Activated CD8-positive, alpha-beta memory T cell treated with anti-CD3 and anti-CD28 coated beads for 1 hour (primary cell): ENCODE measurements at regions not wholly inside any gene's neighbourhood (a gene's known extent, or its start where the extent isn't known, plus 50 kb on each side); places are given as distances from the start of the nearest gene placed in this dataset.
"Not testable (repeated sequence)": the region's sequence is repeated elsewhere in the genome, so short reads cannot be mapped to it uniquely, and the experiment has no call there.

ENCODE experiments used
- DNase-seq, 2 donors: peaks; one replicate each; pipeline ENCODE4 v3.0.0-alpha.2; 2020; ENCODE audit warnings: low read depth in 1 of 2; ENCODE audit errors: extremely low read depth in 1 of 2

DNA sequence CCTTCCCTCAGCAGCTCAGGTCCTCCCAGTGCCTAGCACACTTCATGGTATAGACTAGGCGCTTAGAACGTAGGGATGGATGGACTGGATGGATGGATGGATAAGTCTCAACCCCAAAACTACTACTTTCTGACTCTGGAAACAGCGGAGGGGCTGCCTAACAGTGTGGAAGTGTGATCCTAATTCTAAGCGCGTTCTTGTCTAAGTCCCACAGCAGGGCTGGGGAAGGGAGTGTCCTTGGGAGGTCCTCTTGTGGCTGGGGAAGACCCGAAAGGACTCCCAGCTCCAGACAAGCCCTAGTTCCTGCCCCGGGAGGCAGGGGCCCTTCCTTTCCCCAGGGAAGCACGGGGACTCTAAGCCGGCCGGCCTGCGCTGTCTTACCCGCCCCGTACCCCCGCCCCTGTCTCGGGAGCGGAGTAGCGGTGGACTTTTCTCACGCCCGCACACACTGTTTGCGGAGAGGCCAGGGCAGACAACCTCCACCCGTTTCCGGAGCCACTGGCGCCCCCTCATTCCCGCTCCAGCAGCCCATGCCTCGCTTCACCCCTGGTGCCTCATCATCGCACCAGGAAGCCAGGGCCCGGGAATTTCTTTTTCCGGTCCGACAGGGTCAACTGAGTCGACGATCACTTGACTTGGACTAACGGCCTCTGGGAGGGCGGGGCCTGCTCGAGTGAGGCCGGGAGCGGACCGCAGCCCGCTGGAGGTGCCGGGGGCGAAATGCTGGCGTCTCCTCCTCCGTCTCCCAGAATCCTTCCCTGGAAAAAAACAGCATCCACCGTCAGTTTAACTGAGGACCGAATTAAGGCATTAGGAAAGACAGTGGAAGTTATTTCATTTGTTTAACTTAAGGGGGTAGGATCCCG lies 133.3 kb downstream of the TBC1D2B start:
- no peak for DNase-seq

- DNase-seq, result no peak
Measured at GRCh38 chr15:77942611-77943211, 134.8 kb downstream of the TBC1D2B start.

DNA sequence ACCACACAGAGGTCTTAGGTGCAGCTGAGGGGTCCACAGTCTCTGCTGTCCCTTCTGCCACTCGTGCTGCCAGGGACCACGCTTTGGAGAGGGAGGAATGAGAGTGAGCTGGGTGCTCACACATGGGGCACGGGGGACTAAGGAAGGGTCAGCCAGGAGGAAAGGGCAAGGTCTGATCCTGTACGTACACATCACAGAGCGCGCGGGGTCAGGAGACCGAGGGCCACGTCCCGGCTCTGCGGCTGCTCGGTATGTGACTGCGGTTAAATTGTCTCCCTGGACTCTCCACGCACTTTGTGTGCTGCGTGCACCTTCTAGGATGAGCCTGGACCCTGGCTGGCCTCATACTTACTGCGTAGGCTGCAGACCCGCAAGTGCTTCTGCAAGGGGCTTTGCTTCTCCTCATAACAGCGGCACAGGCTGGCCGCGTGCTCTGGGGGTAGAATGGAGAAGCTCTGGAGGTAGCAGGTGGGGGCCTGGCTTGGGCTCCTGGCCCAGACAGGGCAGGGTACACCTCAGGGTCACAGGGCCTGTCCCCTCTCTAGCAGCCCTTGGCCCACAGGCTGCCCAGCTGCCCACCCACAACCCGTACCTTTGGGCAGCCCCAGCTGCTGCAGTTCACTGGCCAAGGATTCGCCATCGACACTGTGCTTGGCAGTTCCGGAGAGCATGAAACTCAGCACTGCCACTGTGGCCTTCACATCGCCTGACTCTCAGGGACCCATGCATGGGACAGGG lies 136.3 kb downstream of the TBC1D2B start:
- not testable (repeated sequence) for DNase-seq

DNA sequence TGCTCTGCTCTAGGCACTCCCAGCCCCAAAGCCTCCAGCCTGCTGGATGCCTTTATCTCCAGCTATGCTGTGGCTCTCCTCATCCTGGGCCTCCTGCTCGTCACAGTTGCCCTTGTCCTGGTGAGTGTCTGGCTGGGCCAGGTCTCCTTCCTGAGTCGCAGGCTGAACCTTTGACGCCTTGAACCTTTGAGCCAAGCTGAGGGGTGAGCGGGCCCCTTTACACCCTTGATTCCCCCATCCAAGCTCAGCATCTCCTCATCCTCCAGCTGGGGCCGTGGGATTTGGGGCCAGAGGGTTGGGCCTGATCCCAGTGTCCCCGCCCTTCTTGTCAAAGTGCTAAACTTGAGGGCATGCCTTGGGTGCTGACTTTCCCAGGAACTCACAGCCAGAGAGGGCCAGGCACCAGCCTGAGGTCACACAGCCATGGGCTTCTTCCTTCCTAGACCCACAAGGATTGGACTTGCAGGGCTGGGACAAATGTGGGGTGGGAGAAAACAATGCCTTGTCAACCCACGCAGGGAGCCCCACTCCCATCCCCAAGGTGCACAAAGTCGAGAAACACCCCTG lies 137.0 kb downstream of the TBC1D2B start:
- no peak for DNase-seq

DNA sequence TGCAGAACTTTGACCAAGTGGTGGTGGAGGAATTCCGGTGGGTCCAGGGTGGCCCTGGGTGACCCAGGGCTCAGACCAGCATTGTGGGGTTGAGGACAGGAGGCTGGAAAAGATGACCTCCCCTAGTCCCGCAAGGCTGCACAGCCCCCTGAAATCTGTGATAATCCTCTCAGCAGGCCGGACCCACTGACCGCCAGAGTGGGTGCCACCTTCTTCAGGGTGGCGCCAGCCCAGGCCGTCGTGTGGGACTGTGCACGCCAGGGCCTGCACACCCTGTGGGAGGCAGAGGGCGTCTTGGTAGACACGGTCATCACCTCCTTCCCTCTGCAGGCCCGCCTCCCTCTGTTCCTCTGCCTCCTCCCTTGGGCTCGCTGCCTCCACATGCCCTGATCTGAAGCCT lies 137.7 kb downstream of the TBC1D2B start:
- DNase-seq, result no peak

DNA sequence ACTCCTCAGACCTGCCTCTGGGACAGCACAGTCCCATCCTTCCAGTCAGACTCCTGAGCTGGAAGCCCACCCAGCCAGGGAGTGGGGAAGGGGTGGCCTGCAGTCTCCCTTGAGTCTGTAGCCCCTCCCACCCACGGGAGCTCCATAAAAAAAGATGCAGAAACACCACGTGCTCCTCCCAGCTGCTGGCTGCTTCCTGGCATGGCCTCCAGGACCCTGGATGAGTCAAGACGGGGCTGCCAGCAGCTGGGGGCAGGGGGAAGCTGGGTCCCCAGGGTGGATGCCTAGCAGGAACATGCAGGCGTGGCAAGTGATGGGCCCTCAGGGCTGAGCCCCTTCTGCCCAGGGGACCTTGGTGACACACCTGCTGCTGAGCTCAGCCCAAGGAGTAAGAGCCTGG lies 138.5 kb downstream of the TBC1D2B start:
- not testable (repeated sequence) for DNase-seq

DNA sequence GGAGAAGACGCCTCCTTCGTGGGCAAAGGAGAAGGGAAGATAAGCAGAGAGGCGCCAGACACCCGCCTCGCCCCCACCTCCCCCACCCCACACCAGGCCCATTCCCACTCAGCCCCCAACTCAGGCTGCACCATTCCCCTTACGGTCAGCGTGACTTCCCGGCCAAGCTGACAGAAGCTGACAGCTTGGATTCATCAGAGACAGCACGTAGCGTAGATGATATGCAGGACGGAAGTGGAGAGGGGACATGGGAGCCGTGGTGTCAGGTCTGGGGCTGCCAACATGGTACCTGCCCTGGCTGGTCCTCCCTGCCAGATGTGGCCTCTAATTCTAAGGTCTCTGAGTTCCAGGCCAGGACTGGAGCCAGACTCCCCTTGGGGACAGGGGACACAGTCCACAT lies 139.0 kb downstream of the TBC1D2B start:
- DNase-seq, result not testable (repeated sequence)

GRCh38 chr15:77936567-77936966 lies 140.9 kb downstream of the TBC1D2B start:
- DNase-seq, result not testable (repeated sequence)

DNA sequence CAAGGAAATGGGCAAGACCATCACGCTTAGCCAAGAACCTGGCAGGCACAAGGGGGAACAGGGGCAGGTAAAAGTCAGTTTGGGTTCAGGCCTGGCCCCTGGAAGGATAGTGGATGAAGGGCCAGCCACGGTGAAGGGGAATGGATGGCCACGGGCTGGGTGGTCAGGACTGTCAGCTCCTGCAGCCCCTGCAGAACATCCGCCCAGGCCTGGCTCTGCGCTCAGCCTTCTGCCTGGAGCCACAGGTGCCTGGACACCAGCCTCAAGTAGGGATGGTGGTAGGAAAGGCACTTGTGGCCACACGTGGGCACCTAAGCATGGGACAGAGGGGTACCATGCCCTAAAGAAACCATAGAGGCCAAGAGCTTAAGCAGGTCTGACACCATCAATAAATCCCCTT lies 143.0 kb downstream of the TBC1D2B start:
- not testable (repeated sequence) for DNase-seq

DNA sequence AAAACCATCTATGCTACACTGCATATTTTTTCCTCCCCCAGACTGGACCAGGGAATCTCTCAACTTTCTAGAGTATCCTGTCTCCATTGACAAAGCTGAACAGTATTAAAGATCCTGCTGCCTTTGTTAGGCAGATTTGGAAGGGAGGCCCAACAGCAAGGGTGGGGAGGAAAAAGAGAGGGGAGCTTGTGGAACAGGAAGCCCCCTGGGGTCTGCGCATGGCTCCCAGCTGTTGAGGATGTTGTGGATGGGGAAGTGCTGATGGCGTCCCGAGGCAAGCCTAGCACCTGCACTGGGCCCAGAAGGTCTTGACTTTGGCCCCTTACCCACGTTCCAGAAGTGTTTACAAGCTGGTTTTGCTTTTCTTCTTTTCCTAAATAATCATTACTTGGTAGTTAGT lies 146.6 kb downstream of the TBC1D2B start:
- DNase-seq, result not testable (repeated sequence)

DNA sequence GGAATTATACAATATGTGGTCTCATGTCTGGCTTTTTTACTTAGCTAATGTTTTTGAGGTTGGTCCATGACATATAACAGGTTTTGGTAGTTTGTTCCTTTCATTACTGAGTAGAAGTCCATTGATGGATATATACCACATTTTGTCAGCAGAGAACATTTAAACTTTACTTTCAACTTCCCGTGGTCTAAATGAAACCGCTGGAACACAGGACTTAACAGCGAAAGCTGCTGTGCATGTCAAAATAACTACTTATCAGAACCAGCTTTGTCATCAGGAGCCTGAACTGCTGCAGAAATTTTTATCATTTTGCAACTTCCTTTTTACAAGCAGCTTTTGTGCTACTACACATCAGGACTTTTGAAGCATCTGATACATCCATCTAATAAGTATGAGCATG lies 147.0 kb downstream of the TBC1D2B start:
- DNase-seq, result not testable (repeated sequence)

- not testable (repeated sequence) for DNase-seq
Measured at GRCh38 chr15:77926789-77927188, 150.7 kb downstream of the TBC1D2B start.

DNA sequence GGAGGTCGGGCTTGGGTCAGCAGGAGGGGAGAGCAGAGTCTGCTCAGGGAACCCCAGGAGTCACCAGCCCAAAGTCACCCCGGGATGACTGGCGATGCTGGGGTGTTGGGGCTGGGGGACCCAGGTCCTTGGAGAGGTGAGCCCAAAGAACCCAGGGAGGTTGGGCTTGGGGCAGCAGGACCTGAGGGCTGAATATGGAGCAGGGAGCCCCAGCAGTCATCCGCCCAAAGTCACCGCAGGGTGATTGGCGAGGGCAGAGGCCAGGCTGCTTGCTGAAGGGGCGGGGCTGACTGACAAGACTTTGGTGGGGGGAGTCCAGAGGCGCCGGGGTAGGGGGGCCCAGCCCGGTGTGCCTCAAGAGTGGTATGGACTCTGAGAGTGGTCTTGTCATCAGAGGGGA lies 151.2 kb downstream of the TBC1D2B start:
- DNase-seq, result not testable (repeated sequence)

DNA sequence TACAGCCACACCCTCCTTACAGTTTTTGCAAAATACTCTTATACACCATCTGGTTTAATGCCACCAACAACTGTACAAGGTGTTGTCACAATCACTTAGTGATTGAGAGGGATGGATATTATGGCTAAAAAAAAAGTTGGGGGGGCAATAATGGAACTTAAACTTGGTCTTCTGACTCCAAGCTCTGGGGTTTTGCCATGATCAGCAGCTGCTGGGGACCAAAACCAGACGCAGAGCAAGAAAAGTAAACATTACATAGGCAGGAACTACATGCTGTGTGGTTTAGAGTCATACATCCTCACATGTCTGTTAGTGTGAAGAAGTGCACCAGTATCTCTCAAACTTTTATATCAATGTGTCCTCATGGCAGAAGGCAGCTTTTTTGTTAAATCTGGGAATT lies 152.4 kb downstream of the TBC1D2B start:
- DNase-seq, result not testable (repeated sequence)

GRCh38 chr15:77921664-77922063 lies 155.8 kb downstream of the TBC1D2B start:
- DNase-seq, result no peak

DNA sequence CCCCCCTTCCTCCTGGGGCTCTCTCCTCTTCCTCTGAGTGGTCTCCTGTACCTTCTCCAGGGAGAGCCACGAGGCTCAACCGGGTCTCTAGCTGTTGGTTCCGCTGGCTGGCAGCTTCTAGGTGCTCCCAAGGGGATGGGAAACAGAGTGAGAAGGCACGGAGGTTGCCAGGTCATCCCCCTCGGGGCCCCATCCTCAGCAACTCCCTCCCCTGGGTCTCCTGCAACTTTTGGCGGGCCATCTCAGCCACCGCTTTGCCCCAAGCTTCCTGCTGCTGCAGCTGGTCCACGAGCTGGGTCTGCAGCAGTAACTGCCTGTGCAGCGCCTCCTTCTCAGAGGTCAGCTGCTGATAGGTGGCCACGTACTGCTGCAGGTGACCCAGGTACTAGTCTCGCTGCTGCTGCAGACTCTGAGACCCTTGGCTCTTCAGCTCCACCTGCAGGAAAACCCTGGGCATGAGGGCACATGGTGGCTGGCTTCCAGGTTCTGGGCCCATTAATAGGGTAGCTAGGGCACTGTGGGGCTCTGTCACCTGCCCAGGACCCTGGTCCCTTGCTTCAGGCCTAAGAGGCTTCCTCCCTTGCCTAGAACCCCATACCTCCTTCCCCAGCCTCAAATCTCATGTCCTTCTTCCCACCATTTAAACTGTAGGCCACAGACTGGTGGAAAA lies 160.4 kb downstream of the TBC1D2B start:
- DNase-seq, result not testable (repeated sequence)

DNA sequence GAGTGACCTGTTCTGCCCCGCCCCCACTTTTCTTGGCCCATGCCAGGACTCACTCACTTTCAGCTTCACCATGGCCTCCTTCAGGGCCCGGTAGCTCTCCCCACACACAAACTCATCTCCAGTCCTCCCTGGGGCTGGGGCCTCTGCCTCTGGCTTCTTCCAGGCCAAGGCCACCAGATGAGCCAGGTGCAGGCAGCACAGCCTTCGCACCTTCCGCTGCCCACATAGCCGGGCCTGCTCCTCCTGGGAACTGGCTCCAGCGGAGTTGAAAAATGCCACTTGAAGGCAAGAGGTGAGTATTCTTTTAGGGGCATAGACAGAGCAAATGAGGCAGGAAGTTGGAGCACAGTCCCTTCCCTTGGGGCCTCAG lies 161.6 kb downstream of the TBC1D2B start:
- not testable (repeated sequence) for DNase-seq

DNA sequence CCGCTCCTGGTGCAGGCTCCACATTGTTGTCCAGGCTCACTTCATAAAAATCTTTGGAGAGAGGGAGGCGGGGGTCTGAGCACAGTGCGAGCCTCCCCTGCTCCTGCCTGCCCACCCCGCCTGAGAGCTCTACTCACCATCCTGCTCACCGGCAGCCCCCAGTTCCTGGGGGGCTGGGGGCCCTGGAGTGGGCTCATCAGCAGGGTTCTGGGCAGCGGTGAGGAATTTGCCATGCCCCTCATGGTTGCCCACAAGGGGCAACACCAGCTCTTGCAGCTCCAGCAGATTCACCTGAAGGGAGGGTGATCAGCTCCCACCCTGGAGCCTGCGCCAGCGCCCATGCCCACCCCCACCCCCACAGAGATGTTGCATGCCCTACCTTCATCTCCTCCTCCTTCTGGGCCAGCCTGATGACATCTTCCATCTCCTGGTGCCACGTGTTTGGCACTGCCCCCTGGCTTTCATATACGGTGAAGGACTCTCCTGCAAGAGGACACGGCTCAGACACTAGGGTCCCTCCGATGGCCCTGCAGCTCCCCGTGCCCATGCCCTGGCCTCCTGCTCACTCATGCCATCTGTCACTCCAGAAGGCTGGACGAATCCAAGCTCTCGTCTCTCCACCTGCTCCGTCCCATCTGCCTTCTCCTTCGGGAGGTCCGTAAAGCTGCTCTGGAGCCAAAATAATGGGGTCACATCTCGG lies 162.1 kb downstream of the TBC1D2B start:
- DNase-seq, result no peak

DNA sequence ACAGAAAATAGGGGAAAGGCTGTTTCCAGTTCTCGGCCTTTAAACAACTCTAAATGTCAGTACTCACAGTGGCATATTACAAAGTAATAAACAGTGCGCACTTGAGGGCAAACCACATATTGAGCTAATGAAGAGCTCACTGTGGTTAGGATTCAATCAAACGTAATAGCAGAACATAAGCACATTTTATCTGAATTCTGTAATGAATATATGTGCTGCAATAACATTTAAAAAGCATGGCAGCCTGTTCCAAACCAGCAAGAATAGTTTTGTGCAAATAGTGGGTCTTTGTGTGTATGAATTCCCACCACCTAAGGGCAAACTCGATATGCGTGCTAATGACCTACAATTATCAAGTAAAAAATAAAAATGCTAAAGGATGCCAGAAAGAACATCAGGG lies 163.0 kb downstream of the TBC1D2B start:
- DNase-seq, result not testable (repeated sequence)
